Vagina (tissue), 2 donors: ENCODE measurements at regions not wholly inside any gene's neighbourhood (a gene's known extent, or its start where the extent isn't known, plus 50 kb on each side); places are given as distances from the start of the nearest gene placed in this dataset.

ENCODE experiments used
- DNase-seq, 2 donors: peaks; one replicate each; pipeline ENCODE4 v3.0.0-alpha.2; 2017; ENCODE audit errors: extremely low spot score in 2 of 2
- H3K27ac ChIP-seq: fragments of 200-600 bp; sonication (generic); one replicate; pipeline ENCODE4 v1.5.1; 2019
- H3K27me3 ChIP-seq: fragments of 200-600 bp; sonication (generic); one replicate; pipeline ENCODE4 v1.5.1; 2019
- H3K36me3 ChIP-seq, 2 donors: fragments of 200-600 bp; sonication (generic); one replicate each; pipeline ENCODE4 v1.5.1; 2017 to 2019
- H3K4me1 ChIP-seq: fragments of 200-600 bp; sonication (generic); one replicate; pipeline ENCODE4 v1.5.1; 2019
- H3K4me3 ChIP-seq, 2 donors: fragments of 200-600 bp; sonication (generic); 1 replicate in 1 of 2; 2 replicates in 1 of 2; pipeline ENCODE4 v1.5.1; 2016 to 2019
- H3K9me3 ChIP-seq: fragments of 200-600 bp; sonication (generic); one replicate; pipeline ENCODE4 v1.5.1; 2019
- CTCF ChIP-seq, 3 experiments: fragments of 450-650 bp in 2 of 3; fragments of 200-600 bp in 1 of 3; sonication (generic) in 1 of 3; IDR thresholded peaks; one replicate each; pipeline ENCODE4 v1.5.1; 2017 to 2019; ENCODE audit warnings: antibody characterized with exemption in 3 of 3, mild to moderate bottlenecking in 2 of 3, moderate library complexity in 2 of 3
- POLR2A ChIP-seq, 2 donors: fragments of 450-650 bp; IDR thresholded peaks; one replicate each; pipeline ENCODE4 v1.6.1; 2017; ENCODE audit warnings: antibody characterized with exemption in 2 of 2, mild to moderate bottlenecking in 2 of 2, moderate library complexity in 2 of 2
- POLR2AphosphoS5 ChIP-seq, 2 donors: sonication (generic); formaldehyde crosslinking; IDR thresholded peaks; one replicate each; pipeline ENCODE4 v1.9.0; 2017; ENCODE audit warnings: antibody characterized with exemption in 2 of 2, mild to moderate bottlenecking in 2 of 2, low read depth in 1 of 2; ENCODE audit not compliant: insufficient read depth in 1 of 2
- intact Hi-C: fragments of 100-400 bp; cut with DNase I; formaldehyde crosslinking; loops from one replicate; pipeline ENCODE4 v1.15.1; 2023

DNA sequence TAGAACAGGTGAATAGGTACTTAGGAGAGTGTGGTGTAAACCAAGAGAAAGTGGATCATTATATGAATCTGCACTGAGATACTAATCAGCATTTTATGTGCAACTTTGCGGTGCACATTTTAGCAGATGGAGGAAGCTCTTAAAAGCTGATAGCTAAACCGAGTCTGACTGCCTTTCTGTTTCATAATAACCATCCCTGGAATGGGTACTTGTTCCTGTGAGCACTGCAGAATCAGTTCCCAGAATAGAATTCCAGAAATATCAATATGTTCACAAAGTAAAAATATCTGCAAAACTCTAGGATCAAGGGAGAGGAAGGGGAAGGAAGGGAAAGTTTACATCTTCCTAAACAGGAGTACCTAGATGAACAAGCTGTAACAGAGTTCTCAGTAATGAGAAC, 432.2 kb upstream of the HNRNPA3 start:
- Histone ChIP-seq H3K27ac (no peak overlapping the region), H3K27me3 (no peaks in the 10 kb centered on the region), H3K9me3 (no peaks in the 10 kb centered on the region), H3K4me1 (no peaks in the 10 kb centered on the region), H3K4me3 (no peak overlapping the region), H3K36me3 (no peaks in the 10 kb centered on the region)
- no peak for DNase-seq
- intact Hi-C loops = no loop called here
- TF ChIP-seq POLR2A (IDR thresholded peaks at IDR 0.05) (no peak), CTCF (IDR thresholded peaks at IDR 0.05) (no peak), POLR2AphosphoS5 (IDR thresholded peaks at IDR 0.05; ENCODE audit: insufficient read depth in 1 of 2, low read depth in 1 of 2) (no peak)

DNA sequence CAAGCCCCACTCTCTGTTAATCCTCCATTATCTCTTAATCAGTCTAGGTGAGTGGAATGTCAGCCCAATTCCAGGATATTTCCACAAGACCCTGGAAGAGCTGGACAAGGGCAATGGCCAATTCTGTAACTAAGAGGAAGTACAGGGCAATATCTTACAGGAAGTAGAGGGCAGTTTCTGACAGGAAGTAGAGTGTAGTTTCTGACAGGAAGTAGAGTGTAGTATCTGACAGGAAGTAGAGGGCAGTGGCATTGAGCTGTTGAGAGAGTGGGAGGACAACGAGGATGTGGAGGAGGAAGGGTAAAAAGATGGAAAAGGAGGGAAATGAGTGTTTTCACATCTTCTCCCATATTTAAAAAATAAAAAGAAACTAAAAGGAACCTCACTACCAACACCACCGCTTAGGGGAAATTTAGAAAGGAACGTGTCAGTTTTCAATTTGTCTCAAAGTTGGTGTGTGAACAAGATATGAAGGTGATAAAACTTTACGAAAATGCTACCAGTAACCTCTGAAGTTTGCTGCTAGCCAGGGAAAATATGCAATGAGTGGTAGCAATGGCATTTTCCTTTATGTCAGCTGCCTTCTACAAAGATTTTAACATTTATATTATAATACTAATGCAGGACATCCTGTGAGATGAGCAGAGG, 430.9 kb upstream of the HNRNPA3 start:
- Histone ChIP-seq H3K4me3 (no peak overlapping the region), H3K36me3 (no peaks in the 10 kb centered on the region), H3K27me3 (no peaks in the 10 kb centered on the region), H3K9me3 (no peaks in the 10 kb centered on the region), H3K27ac (no peak overlapping the region), H3K4me1 (no peaks in the 10 kb centered on the region)
- DNase-seq = no peak
- TF ChIP-seq POLR2AphosphoS5 (IDR thresholded peaks at IDR 0.05; ENCODE audit: insufficient read depth in 1 of 2, low read depth in 1 of 2) (no peak), POLR2A (IDR thresholded peaks at IDR 0.05) (no peak), CTCF (IDR thresholded peaks at IDR 0.05) (no peak)
- intact Hi-C loops = no loop called here

- Histone ChIP-seq H3K4me1 (no peaks in the 10 kb centered on the region), H3K27me3 (no peaks in the 10 kb centered on the region), H3K36me3 (no peaks in the 10 kb centered on the region), H3K9me3 (no peaks in the 10 kb centered on the region), H3K4me3 (no peak overlapping the region), H3K27ac (no peak overlapping the region)
- TF ChIP-seq POLR2AphosphoS5 (IDR thresholded peaks at IDR 0.05; ENCODE audit: insufficient read depth in 1 of 2, low read depth in 1 of 2) = no peak
- TF ChIP-seq CTCF (IDR thresholded peaks at IDR 0.05) = no peak
- no peak for TF ChIP-seq POLR2A (IDR thresholded peaks at IDR 0.05)
- DNase-seq = no peak
- intact Hi-C loops = no loop called here
Measured at GRCh38 chr2:176784633-176785200, 427.9 kb upstream of the HNRNPA3 start.

- TF ChIP-seq POLR2AphosphoS5 (IDR thresholded peaks at IDR 0.05; ENCODE audit: insufficient read depth in 1 of 2, low read depth in 1 of 2) (no peak), CTCF (IDR thresholded peaks at IDR 0.05) (no peak), POLR2A (IDR thresholded peaks at IDR 0.05) (no peak)
- Histone ChIP-seq H3K4me1 (peaks cover 4% of the 10 kb centered on the region), H3K27me3 (no peaks in the 10 kb centered on the region), H3K36me3 (no peaks in the 10 kb centered on the region), H3K4me3 (no peak overlapping the region), H3K27ac (no peak overlapping the region), H3K9me3 (no peaks in the 10 kb centered on the region)
- DNase-seq = no peak
- intact Hi-C loops = no loop called here
Measured at GRCh38 chr2:176789751-176790150, 422.8 kb upstream of the HNRNPA3 start.

DNA sequence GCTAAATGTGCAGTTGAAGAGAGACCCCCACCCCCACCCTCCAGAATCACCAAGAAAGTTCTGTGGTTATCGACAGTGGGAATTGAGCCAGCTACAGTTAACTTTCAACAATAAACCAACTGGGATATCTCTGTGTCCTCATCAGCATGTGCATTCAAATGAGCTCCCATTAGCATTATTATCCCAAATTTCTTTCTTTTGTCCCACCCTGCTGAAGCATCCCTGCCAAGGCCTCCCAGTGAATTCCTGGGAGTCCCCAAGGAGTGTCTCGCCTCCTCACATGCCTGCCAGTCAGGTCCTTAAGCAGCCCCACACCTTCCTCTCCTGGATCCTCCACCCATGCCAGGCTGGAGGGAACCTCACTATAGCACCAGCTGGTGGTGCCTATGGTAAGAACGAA, 422.1 kb upstream of the HNRNPA3 start:
- intact Hi-C loops = no loop called here
- TF ChIP-seq CTCF (IDR thresholded peaks at IDR 0.05) (no peak), POLR2A (IDR thresholded peaks at IDR 0.05) (no peak), POLR2AphosphoS5 (IDR thresholded peaks at IDR 0.05; ENCODE audit: insufficient read depth in 1 of 2, low read depth in 1 of 2) (no peak)
- no peaks in the 10 kb centered on the region for H3K36me3 ChIP-seq

More for the DNA sequence above, 422.1 kb upstream of the HNRNPA3 start:
- DNase-seq = no peak
- Histone ChIP-seq H3K27me3 (no peaks in the 10 kb centered on the region), H3K27ac (no peak overlapping the region), H3K4me1 (peaks cover 4% of the 10 kb centered on the region), H3K4me3 (no peak overlapping the region), H3K9me3 (no peaks in the 10 kb centered on the region)
